Upper lobe of left lung (tissue), 4 donors: ENCODE measurements at regions not wholly inside any gene's neighbourhood (a gene's known extent, or its start where the extent isn't known, plus 50 kb on each side); places are given as distances from the start of the nearest gene placed in this dataset.

Experiments used
- CTCF ChIP-seq, 6 experiments: fragments of 450-650 bp in 4 of 6; fragments of 200-600 bp in 2 of 6; sonication (generic) in 2 of 6; IDR thresholded peaks; one replicate each; pipeline ENCODE4 v1.5.1; 2016 to 2019; ENCODE audit warnings: antibody characterized with exemption in 6 of 6
- EP300 ChIP-seq, 4 donors: sonication (generic); formaldehyde crosslinking; IDR thresholded peaks; one replicate each; pipeline ENCODE4 v1.5.1; 2017; ENCODE audit warnings: antibody characterized with exemption in 4 of 4, control low read depth in 2 of 4
- POLR2A ChIP-seq, 4 donors: fragments of 450-650 bp; IDR thresholded peaks; one replicate each; pipeline ENCODE4 v1.5.1; 2016 to 2017; ENCODE audit warnings: antibody characterized with exemption in 4 of 4, mild to moderate bottlenecking in 2 of 4

DNA sequence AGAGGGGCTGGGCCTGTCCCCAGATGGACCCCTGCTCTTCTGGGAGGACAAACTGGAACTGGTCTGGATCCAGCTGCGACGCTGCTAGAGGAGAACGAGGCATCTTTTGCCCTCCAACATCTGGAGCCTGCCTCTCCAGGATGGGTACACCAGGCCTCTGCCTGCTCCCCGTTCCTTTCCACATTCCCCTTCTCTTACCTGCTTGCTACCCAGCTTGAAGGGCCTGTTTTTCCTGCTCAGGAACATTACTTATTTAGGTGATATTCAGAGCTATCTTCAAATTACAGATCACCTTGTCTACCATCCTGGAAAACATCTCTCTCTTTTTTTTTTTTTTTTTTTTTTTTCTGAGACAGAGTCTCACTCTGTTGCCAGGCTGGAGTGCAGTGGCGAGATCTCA lies 64.0 kb downstream of the CHRD start:
- TF ChIP-seq CTCF (IDR thresholded peaks at IDR 0.05) (no peak), EP300 (IDR thresholded peaks at IDR 0.05) (no peak), POLR2A (IDR thresholded peaks at IDR 0.05) (no peak)
